Caco-2 (cell line): ENCODE measurements at regions not wholly inside any gene's neighbourhood (a gene's known extent, or its start where the extent isn't known, plus 50 kb on each side); places are given as distances from the start of the nearest gene placed in this dataset.

Experiments used
- BruUV-seq: library from RNA; stranded (reverse); fragments of 400-500 nt; replicated peaks from 2 replicates; lab custom pipeline; 2021; lab: Mats Ljungman, UMichigan
- CTCF ChIA-PET: fragments of 300-600 bp; sonication (Branson Sonifier 250); formaldehyde crosslinking; loops from one replicate; lab custom pipeline; 2022; ENCODE audit warnings: antibody characterized with exemption; lab: Charles Lee
- POLR2A ChIA-PET: fragments of 300-600 bp; sonication (Branson Sonifier 250); formaldehyde crosslinking; loops from one replicate; lab custom pipeline; 2022; ENCODE audit warnings: antibody characterized with exemption; lab: Charles Lee
- DNase-seq, 2 experiments: peaks; one replicate each; pipeline versions ENCODE4 v3.0.0 to v3.0.0-alpha.2; 2020 to 2022
- H3K27me3 ChIP-seq: replicated peaks from 2 replicates; pipeline ENCODE4 v1.6.0; 2011; ENCODE audit warnings: low read length; ENCODE audit not compliant: control insufficient read depth, insufficient read depth
- H3K36me3 ChIP-seq: 2 replicates; pipeline ENCODE4 v1.5.1; 2011; ENCODE audit warnings: low read length; ENCODE audit not compliant: control insufficient read depth, insufficient read depth
- H3K4me1 ChIP-seq: fragments of 250-450 bp; sonication (Bioruptor Pico); 2 replicates; pipeline ENCODE4 v1.5.1; 2020; ENCODE audit warnings: mild to moderate bottlenecking
- H3K4me3 ChIP-seq: 2 replicates; pipeline ENCODE4 v1.5.1; 2011; ENCODE audit warnings: low read depth, mild to moderate bottlenecking, control low read depth, low read length
- H3K9me3 ChIP-seq: fragments of 250-450 bp; sonication (Bioruptor Pico); 2 replicates; pipeline ENCODE4 v1.5.1; 2020; ENCODE audit warnings: mild to moderate bottlenecking, moderate library complexity
- H3K27ac Mint-ChIP-seq: one replicate; pipeline ENCODE4 v1.8.0; 2022; ENCODE audit warnings: mixed read lengths; ENCODE audit not compliant: unreplicated experiment
- H3K27me3 Mint-ChIP-seq: one replicate; pipeline ENCODE4 v1.8.0; 2022; ENCODE audit warnings: mixed read lengths; ENCODE audit not compliant: insufficient read depth, unreplicated experiment
- H3K36me3 Mint-ChIP-seq: one replicate; pipeline ENCODE4 v1.8.0; 2022; ENCODE audit warnings: mild to moderate bottlenecking, mixed read lengths; ENCODE audit not compliant: insufficient read depth, unreplicated experiment
- H3K4me1 Mint-ChIP-seq: one replicate; pipeline ENCODE4 v1.8.0; 2022; ENCODE audit warnings: low read depth, mixed read lengths; ENCODE audit not compliant: unreplicated experiment
- H3K4me3 Mint-ChIP-seq: one replicate; pipeline ENCODE4 v1.8.0; 2022; ENCODE audit warnings: mild to moderate bottlenecking, moderate library complexity, mixed read lengths; ENCODE audit not compliant: unreplicated experiment
- H3K9me3 Mint-ChIP-seq: one replicate; pipeline ENCODE4 v1.8.0; 2022; ENCODE audit warnings: mixed read lengths; ENCODE audit not compliant: unreplicated experiment
- intact Hi-C: fragments of 100-400 bp; cut with micrococcal nuclease; formaldehyde crosslinking; loops from one replicate; pipeline ENCODE4 v1.10.0; 2022; ENCODE audit not compliant: unreplicated experiment
- TF ChIP-seq, protein P1 (sequence below), 2 experiments: fragments of 200-600 bp in 1 of 2; IDR thresholded peaks; 1 replicate in 1 of 2; 2 replicates in 1 of 2; pipeline versions ENCODE4 v1.5.1 to v1.8.0; 2011 to 2022; ENCODE audit warnings: antibody characterized with exemption in 1 of 2, control low read depth in 1 of 2, inconsistent platforms in 1 of 2, low read depth in 1 of 2, low read length in 1 of 2, mild to moderate bottlenecking in 1 of 2, moderate library complexity in 1 of 2; ENCODE audit not compliant: insufficient read depth in 1 of 2, severe bottlenecking in 1 of 2, unreplicated experiment in 1 of 2

DNA sequence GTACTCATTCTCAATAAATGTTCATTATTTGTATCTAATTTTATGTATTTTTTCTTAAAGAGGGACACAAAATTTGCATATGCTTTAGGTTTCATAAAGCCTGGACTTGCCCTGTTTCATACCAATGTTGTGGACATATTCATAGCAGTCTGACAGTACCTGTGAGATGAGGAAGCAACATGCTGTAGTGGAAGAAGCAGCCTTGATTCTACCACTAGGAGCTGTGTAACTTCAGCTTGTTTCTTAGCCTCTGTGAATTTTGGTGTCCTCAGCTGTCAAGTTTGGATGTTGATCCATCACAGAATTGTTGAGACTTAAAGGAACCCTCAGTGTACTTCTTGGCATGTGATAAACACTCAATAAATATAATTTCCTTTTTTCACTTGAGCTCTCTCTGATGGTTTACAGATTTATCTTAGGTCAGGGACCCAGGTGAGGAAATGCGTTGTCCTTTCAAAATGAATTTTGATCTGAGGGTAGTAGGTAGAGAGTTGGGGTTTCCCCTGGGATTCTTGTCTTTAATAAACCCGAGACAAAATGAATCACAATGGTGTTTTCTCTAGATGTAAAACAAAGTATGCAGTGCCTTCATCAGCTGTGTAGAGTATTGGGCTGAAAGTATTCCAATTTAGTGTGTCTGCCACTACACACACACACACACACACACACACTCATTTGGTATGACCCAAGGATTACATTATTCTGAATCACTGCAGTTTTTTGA is 152.1 kb downstream of the KCNRG start:
- H3K27ac Mint-ChIP-seq, result no peak overlapping the region
- Histone ChIP-seq H3K36me3 (no peaks in the 10 kb centered on the region), H3K27me3 (no peaks in the 10 kb centered on the region), H3K4me3 (no peak overlapping the region), H3K4me1 (peaks cover 7% of the 10 kb centered on the region; the same call in 1 of the 2 replicates), H3K9me3 (no peaks in the 10 kb centered on the region)
- no TSS peak for BruUV-seq
- TF ChIP-seq, protein P1, sequence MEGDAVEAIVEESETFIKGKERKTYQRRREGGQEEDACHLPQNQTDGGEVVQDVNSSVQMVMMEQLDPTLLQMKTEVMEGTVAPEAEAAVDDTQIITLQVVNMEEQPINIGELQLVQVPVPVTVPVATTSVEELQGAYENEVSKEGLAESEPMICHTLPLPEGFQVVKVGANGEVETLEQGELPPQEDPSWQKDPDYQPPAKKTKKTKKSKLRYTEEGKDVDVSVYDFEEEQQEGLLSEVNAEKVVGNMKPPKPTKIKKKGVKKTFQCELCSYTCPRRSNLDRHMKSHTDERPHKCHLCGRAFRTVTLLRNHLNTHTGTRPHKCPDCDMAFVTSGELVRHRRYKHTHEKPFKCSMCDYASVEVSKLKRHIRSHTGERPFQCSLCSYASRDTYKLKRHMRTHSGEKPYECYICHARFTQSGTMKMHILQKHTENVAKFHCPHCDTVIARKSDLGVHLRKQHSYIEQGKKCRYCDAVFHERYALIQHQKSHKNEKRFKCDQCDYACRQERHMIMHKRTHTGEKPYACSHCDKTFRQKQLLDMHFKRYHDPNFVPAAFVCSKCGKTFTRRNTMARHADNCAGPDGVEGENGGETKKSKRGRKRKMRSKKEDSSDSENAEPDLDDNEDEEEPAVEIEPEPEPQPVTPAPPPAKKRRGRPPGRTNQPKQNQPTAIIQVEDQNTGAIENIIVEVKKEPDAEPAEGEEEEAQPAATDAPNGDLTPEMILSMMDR (IDR thresholded peaks at IDR 0.05; ENCODE audit: insufficient read depth in 1 of 2, low read depth in 1 of 2, low read length in 1 of 2, severe bottlenecking in 1 of 2, unreplicated experiment in 1 of 2), result no peak
- intact Hi-C loops, result no loop called here
- DNase-seq, result no peak
- no peaks in the 10 kb centered on the region for H3K36me3 Mint-ChIP-seq
- no peak overlapping the region for H3K4me3 Mint-ChIP-seq
- no peaks in the 10 kb centered on the region for H3K27me3 Mint-ChIP-seq
- H3K9me3 Mint-ChIP-seq, result no peaks in the 10 kb centered on the region
- POLR2A ChIA-PET, result no interaction called here
- CTCF ChIA-PET, result interaction anchor here (0.5 to 0.6 kb wide), 2 partner anchors 42 to 190 kb away, joined by 3 read pairs; no protein-coding TSS in a partner anchor
- peaks cover 3% of the 10 kb centered on the region for H3K4me1 Mint-ChIP-seq

DNA sequence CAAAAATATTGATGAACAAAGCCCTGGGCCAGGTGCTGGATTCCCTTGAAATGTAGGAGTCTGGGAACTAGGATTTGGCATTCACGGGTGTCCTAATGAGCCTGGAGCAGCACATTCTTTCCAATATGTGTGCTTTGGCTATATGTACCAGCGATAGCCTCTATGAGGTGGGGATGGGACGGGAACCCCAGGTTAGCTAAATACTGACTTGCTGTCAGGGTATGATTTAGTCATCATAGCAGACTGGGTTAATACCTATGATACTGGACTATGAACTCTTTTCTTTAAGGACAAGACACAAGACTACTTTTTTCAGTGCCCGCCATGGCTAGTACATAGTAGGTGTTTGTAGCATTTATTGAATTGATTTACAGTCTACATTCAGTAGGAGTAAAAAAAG is 152.7 kb downstream of the KCNRG start:
- Histone ChIP-seq H3K36me3 (no peaks in the 10 kb centered on the region), H3K4me1 (peaks cover 1% of the 10 kb centered on the region; the same call in 1 of the 2 replicates), H3K27me3 (no peaks in the 10 kb centered on the region), H3K4me3 (no peak overlapping the region), H3K9me3 (no peaks in the 10 kb centered on the region)
- no TSS peak for BruUV-seq
- ChIA-PET CTCF (no interaction called here), POLR2A (no interaction called here)
- Mint-ChIP-seq H3K36me3 (no peaks in the 10 kb centered on the region), H3K9me3 (no peaks in the 10 kb centered on the region), H3K4me3 (no peak overlapping the region), H3K27ac (no peak overlapping the region), H3K27me3 (no peaks in the 10 kb centered on the region), H3K4me1 (no peaks in the 10 kb centered on the region)
- TF ChIP-seq, protein P1 (IDR thresholded peaks at IDR 0.05; ENCODE audit: insufficient read depth in 1 of 2, low read depth in 1 of 2, low read length in 1 of 2, severe bottlenecking in 1 of 2, unreplicated experiment in 1 of 2), result no peak
- DNase-seq, result no peak
- intact Hi-C loops, result no loop called here

DNA sequence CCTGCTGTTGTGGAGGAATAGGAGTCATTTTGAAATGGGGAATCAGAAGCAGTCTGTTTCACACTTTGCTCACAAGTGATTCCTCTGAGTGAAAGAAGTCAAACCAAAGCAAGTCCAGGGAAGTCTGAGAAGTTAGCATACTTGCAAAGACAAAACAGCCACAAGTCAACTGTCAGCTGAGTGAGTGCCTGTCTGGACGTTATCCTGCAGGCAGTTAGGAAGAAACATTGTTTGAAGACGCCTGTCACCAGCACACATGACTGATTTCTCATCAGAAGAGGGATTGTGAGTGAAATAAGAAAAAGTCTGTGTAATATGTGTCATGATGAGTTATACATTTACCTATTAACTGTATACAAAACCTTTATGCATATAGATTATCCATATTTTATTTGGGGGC is 153.5 kb downstream of the KCNRG start:
- H3K36me3 ChIP-seq, result no peaks in the 10 kb centered on the region
- H3K36me3 Mint-ChIP-seq, result no peaks in the 10 kb centered on the region
- ChIA-PET POLR2A (no interaction called here), CTCF (no interaction called here)
- no TSS peak for BruUV-seq
- H3K4me3 Mint-ChIP-seq, result no peak overlapping the region
- H3K27me3 Mint-ChIP-seq, result no peaks in the 10 kb centered on the region
- intact Hi-C loops, result no loop called here
- no peaks in the 10 kb centered on the region for H3K9me3 Mint-ChIP-seq
- no peaks in the 10 kb centered on the region for H3K4me1 Mint-ChIP-seq
- no peaks in the 10 kb centered on the region for H3K4me1 ChIP-seq
- H3K27ac Mint-ChIP-seq, result no peak overlapping the region
- TF ChIP-seq, protein P1 (IDR thresholded peaks at IDR 0.05; ENCODE audit: insufficient read depth in 1 of 2, low read depth in 1 of 2, low read length in 1 of 2, severe bottlenecking in 1 of 2, unreplicated experiment in 1 of 2), result no peak
- no peaks in the 10 kb centered on the region for H3K9me3 ChIP-seq
- H3K27me3 ChIP-seq, result no peaks in the 10 kb centered on the region
- DNase-seq, result no peak
- H3K4me3 ChIP-seq, result no peak overlapping the region
